ENCODE measurements at regions not wholly inside any gene's neighbourhood (a gene's known extent, or its start where the extent isn't known, plus 50 kb on each side); places are given as distances from the start of the nearest gene placed in this dataset.

DNA sequence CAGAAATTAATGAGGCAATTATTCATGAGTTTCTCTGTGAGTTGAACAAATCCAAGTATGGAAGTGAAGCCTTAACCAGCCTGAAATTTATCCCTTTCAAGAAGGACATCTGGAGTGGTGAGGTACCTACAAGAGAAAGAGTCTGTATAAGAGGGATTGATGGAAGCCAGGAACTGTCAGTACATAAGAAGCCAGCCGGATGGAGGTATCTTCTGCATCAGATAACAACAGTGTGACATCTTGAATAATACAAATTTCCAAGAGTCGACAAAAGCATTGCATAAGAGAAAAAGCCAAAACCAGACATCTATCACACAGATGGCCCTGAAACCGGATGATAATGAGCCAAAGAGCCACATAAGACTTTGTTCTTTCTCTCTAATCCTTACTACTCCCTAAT is 781.2 kb downstream of the FLRT2 start:
- TF ChIP-seq, protein P1, sequence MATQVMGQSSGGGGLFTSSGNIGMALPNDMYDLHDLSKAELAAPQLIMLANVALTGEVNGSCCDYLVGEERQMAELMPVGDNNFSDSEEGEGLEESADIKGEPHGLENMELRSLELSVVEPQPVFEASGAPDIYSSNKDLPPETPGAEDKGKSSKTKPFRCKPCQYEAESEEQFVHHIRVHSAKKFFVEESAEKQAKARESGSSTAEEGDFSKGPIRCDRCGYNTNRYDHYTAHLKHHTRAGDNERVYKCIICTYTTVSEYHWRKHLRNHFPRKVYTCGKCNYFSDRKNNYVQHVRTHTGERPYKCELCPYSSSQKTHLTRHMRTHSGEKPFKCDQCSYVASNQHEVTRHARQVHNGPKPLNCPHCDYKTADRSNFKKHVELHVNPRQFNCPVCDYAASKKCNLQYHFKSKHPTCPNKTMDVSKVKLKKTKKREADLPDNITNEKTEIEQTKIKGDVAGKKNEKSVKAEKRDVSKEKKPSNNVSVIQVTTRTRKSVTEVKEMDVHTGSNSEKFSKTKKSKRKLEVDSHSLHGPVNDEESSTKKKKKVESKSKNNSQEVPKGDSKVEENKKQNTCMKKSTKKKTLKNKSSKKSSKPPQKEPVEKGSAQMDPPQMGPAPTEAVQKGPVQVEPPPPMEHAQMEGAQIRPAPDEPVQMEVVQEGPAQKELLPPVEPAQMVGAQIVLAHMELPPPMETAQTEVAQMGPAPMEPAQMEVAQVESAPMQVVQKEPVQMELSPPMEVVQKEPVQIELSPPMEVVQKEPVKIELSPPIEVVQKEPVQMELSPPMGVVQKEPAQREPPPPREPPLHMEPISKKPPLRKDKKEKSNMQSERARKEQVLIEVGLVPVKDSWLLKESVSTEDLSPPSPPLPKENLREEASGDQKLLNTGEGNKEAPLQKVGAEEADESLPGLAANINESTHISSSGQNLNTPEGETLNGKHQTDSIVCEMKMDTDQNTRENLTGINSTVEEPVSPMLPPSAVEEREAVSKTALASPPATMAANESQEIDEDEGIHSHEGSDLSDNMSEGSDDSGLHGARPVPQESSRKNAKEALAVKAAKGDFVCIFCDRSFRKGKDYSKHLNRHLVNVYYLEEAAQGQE (IDR thresholded peaks at IDR 0.05; ENCODE audit: insufficient read depth in 1 of 2, low read depth in 2 of 2, low read length in 2 of 2) = no peak

DNA sequence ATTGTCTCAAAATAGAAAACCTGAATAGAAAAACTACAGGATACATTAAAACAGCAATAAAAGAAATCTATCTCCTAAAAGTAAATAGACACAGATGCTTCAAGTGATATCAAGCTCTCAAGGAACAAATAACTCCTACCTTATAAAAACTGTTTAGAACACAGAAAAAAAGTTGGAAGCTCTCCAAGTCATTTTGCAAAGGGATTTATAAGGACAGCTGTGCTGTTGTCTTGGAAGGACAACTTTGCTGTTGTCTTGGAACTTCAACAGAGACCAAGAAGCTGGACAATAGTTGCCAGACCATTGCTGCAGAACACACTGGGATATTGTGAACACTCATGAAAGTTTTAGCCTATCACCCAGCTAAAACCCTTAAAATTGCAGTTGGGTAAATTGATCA is 780.7 kb downstream of the FLRT2 start:
- TF ChIP-seq FOXP2 (optimal IDR thresholded peaks at IDR 0.05; ENCODE audit: borderline replicate concordance, extremely low read depth, extremely low read length, insufficient read depth) (no peak), SIN3A (IDR thresholded peaks at IDR 0.05; ENCODE audit: borderline replicate concordance, insufficient read depth, low read length) (no peak), POLR2AphosphoS5 (IDR thresholded peaks at IDR 0.05; ENCODE audit: low read depth, low read length) (no peak), TAF1 (IDR thresholded peaks at IDR 0.05; ENCODE audit: borderline replicate concordance, insufficient read depth, low read length) (no peak)
- TF ChIP-seq, protein P1 (IDR thresholded peaks at IDR 0.05; ENCODE audit: insufficient read depth in 1 of 2, low read depth in 2 of 2, low read length in 2 of 2) = no peak

DNA sequence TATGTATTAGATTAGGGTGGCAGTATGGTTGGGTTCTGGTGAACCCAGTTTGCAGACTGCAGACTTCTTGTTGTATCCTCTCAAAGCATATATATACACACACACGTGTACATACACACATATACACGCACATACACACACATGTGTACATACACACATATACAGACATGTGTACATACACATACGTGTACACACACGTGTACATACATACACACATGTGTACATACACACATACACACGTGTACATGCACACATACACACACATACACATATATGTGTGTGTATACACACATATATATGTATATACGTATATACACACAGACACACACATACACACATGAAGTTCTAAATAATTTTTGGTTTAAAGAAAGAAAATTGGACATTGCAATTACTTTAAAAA is 780.2 kb downstream of the FLRT2 start:
- TF ChIP-seq, protein P1 (IDR thresholded peaks at IDR 0.05; ENCODE audit: insufficient read depth in 1 of 2, low read depth in 2 of 2, low read length in 2 of 2) = no peak
- TF ChIP-seq SIN3A (IDR thresholded peaks at IDR 0.05; ENCODE audit: borderline replicate concordance, insufficient read depth, low read length) (no peak), TAF1 (IDR thresholded peaks at IDR 0.05; ENCODE audit: borderline replicate concordance, insufficient read depth, low read length) (no peak), FOXP2 (optimal IDR thresholded peaks at IDR 0.05; ENCODE audit: borderline replicate concordance, extremely low read depth, extremely low read length, insufficient read depth) (no peak), POLR2AphosphoS5 (IDR thresholded peaks at IDR 0.05; ENCODE audit: low read depth, low read length) (no peak)

DNA sequence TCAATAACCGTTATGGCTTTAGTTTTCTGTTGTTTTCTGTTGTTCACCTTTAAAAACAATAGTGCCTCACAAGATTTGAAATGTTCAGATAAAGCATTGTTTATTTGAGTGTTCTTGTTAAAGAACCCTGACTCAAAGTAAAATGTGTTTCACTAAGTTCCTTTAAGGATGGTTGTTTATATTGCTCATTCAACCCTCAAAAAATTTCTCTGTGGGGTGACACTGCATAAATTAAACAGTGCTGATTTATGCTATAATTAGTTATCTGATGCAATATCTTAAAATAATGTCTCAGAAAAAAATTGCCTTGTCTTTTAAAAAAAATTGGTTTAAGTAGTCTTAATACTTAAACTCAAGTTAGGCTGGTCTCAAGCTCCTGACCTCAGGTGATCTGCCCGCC is 775.1 kb downstream of the FLRT2 start:
- no peak for TF ChIP-seq SIN3A (IDR thresholded peaks at IDR 0.05; ENCODE audit: borderline replicate concordance, insufficient read depth, low read length)
- no peak for TF ChIP-seq FOXP2 (optimal IDR thresholded peaks at IDR 0.05; ENCODE audit: borderline replicate concordance, extremely low read depth, extremely low read length, insufficient read depth)
- TF ChIP-seq, protein P1 (IDR thresholded peaks at IDR 0.05; ENCODE audit: insufficient read depth in 1 of 2, low read depth in 2 of 2, low read length in 2 of 2) = no peak
- TF ChIP-seq POLR2AphosphoS5 (IDR thresholded peaks at IDR 0.05; ENCODE audit: low read depth, low read length) = no peak
- TF ChIP-seq TAF1 (IDR thresholded peaks at IDR 0.05; ENCODE audit: borderline replicate concordance, insufficient read depth, low read length) = no peak

DNA sequence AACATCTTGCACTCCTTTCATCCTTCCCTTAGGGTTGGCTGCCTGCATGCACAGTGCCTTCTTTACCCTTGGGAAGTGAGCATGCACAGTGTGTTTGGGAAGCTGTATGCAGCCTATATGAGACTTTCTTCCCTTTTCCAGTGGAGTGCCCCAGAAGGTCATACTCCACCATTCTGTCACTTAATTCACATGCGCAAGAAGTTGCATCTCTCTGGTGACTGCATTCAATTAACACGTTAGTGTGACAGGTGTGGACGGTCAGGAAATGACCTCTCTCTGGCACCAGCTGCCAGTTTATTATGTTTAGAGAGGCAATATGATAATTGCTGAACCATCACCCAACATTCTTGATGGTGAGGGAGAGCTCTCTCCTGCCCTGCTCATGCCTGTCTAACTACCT is 770.0 kb downstream of the FLRT2 start:
- TF ChIP-seq FOXP2 (optimal IDR thresholded peaks at IDR 0.05; ENCODE audit: borderline replicate concordance, extremely low read depth, extremely low read length, insufficient read depth) (no peak), SIN3A (IDR thresholded peaks at IDR 0.05; ENCODE audit: borderline replicate concordance, insufficient read depth, low read length) (no peak), TAF1 (IDR thresholded peaks at IDR 0.05; ENCODE audit: borderline replicate concordance, insufficient read depth, low read length) (no peak), POLR2AphosphoS5 (IDR thresholded peaks at IDR 0.05; ENCODE audit: low read depth, low read length) (no peak)
- TF ChIP-seq, protein P1 (IDR thresholded peaks at IDR 0.05; ENCODE audit: insufficient read depth in 1 of 2, low read depth in 2 of 2, low read length in 2 of 2) = no peak

Data from PFSK-1 (cell line).